OCI-LY3 (cell line): ENCODE measurements at regions not wholly inside any gene's neighbourhood (a gene's known extent, or its start where the extent isn't known, plus 50 kb on each side); places are given as distances from the start of the nearest gene placed in this dataset.

Source experiments
- H2AFZ ChIP-seq: fragments of 200-600, 300-600 bp; shearing (Covaris generic); 2 replicates; pipeline ENCODE4 v1.6.0; 2014; ENCODE audit warnings: antibody characterized with exemption, low read depth, low read length
- H3K27ac ChIP-seq: fragments of 200-600, 300-600 bp; sonication (generic); 2 replicates; pipeline ENCODE4 v1.5.1; 2014; ENCODE audit warnings: mild to moderate bottlenecking, low read length, moderate library complexity, mixed read lengths
- H3K27me3 ChIP-seq: fragments of 200-600, 300-600 bp; sonication (generic); 2 replicates; pipeline ENCODE4 v1.6.1; 2014; ENCODE audit warnings: low read depth, low read length, mixed read lengths
- H3K36me3 ChIP-seq: fragments of 200-600, 300-600 bp; sonication (generic); replicated peaks from 2 replicates; pipeline ENCODE3; 2014; ENCODE audit warnings: low read depth, low read length, mixed read lengths
- H3K4me1 ChIP-seq: fragments of 300-600, 200-600 bp; sonication (generic); 2 replicates; pipeline ENCODE4 v1.6.1; 2014; ENCODE audit warnings: low read length, mixed read lengths
- H3K4me2 ChIP-seq: fragments of 200-600, 300-600 bp; sonication (generic); 2 replicates; pipeline ENCODE4 v1.6.1; 2014; ENCODE audit warnings: low read length, mixed read lengths
- H3K4me3 ChIP-seq: fragments of 300-600, 200-600 bp; sonication (generic); 2 replicates; pipeline ENCODE4 v1.5.1; 2014; ENCODE audit warnings: antibody characterized with exemption, mild to moderate bottlenecking, low read length, moderate library complexity
- H3K79me2 ChIP-seq: fragments of 300-600, 200-600 bp; shearing (Covaris generic); 2 replicates; pipeline ENCODE4 v1.6.1; 2014; ENCODE audit warnings: mild to moderate bottlenecking, low read length, mixed read lengths
- H3K9ac ChIP-seq: fragments of 300-600, 200-600 bp; shearing (Covaris generic); 2 replicates; pipeline ENCODE4 v1.6.0; 2014; ENCODE audit warnings: mild to moderate bottlenecking, low read length, moderate library complexity
- H3K9me3 ChIP-seq: fragments of 200-600, 300-600 bp; shearing (Covaris generic); 2 replicates; pipeline ENCODE4 v1.6.1; 2014; ENCODE audit warnings: low read length, mixed read lengths; ENCODE audit not compliant: insufficient read depth
- H4K20me1 ChIP-seq: fragments of 200-600, 300-600 bp; sonication (generic); 2 replicates; pipeline ENCODE4 v1.6.1; 2016; ENCODE audit warnings: low read length, mixed read lengths; ENCODE audit not compliant: insufficient read depth
- CTCF ChIP-seq: fragments of 200-600, 300-600 bp; sonication (generic); IDR thresholded peaks from 2 replicates; pipeline ENCODE4 v1.5.1; 2014; ENCODE audit warnings: antibody characterized with exemption, low read length, low read depth
- EZH2phosphoT487 ChIP-seq: fragments of 200-600 bp; shearing (Covaris generic); IDR thresholded peaks from 2 replicates; pipeline ENCODE4 v1.6.1; 2018; ENCODE audit warnings: antibody characterized with exemption, mixed run types, low read depth

DNA sequence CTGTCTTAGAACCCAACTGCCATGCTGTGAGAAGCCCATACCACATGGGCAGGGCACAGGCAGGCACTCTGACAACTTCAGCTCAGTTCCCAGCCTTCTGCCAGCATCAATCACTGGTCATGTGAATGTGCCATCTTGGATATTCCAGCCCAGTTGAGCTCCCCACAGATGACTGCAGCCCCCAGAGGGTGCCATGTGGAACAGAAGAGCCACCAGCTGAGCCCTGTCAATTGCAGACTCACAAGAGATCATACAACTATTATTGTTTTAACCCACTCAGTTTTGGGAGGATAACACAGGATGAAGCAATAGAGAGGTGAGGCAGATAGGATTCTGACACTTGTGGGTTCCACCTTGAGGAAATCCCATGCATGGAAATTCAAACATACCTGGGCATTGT, 78.4 kb upstream of the ZBTB40 start:
- no peak overlapping the region for H3K27ac ChIP-seq
- H3K4me3 ChIP-seq, result no peak overlapping the region
- no peaks in the 10 kb centered on the region for H3K9me3 ChIP-seq
- H3K4me2 ChIP-seq, result no peak overlapping the region
- H3K27me3 ChIP-seq, result no peaks in the 10 kb centered on the region
- no peaks in the 10 kb centered on the region for H4K20me1 ChIP-seq
- no peak overlapping the region for H3K9ac ChIP-seq
- TF ChIP-seq EZH2phosphoT487 (no peak), CTCF (no peak)
- no peak overlapping the region for H2AFZ ChIP-seq
- no peaks in the 10 kb centered on the region for H3K4me1 ChIP-seq
- H3K79me2 ChIP-seq, result no peaks in the 10 kb centered on the region
- no peaks in the 10 kb centered on the region for H3K36me3 ChIP-seq

DNA sequence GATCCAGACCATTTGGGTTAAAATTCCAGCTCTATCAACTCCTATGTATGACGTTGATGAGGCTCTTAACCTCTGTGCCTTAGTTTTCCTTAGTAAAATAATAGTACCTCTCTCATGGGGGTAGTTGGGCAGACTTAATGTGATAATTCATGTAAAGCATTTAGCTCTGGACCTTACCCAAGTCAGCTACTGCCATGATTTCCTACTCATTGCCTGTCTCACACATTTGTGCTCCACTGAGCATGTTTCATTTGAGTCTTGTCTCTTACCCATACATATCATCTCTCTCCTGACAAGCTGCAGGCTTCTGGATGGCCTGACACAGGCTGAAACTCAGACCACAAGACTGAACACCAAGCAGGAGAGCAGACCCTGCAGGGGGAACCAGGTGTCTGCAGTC, 77.7 kb upstream of the ZBTB40 start:
- Histone ChIP-seq H3K9me3 (no peaks in the 10 kb centered on the region), H2AFZ (no peak overlapping the region), H3K4me1 (no peaks in the 10 kb centered on the region), H3K36me3 (no peaks in the 10 kb centered on the region), H3K9ac (no peak overlapping the region), H3K27ac (no peak overlapping the region), H4K20me1 (no peaks in the 10 kb centered on the region), H3K79me2 (no peaks in the 10 kb centered on the region), H3K4me2 (no peak overlapping the region), H3K4me3 (no peak overlapping the region), H3K27me3 (no peaks in the 10 kb centered on the region)
- TF ChIP-seq CTCF (no peak), EZH2phosphoT487 (no peak)

DNA sequence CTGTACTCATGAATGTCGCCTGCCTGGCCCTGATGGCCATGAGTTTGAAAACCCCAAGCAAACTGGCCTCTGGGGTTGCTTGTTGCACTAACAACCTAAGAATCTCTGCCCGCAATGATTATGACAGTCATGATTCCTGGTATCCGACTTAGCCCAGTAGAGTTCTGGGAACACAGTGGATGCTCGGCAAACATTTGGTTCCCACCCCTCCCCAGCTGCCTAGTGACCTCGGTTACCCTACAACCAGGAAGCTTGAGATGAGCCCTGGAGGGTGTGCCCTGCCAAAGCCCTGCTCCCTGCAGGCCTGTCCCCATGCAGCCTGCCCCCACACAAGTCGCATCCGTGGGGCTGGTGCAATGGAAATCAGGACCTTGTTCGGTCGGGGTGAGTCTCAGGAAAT, 76.0 kb upstream of the ZBTB40 start:
- no peak overlapping the region for H2AFZ ChIP-seq
- no peak overlapping the region for H3K4me2 ChIP-seq
- no peaks in the 10 kb centered on the region for H3K9me3 ChIP-seq
- no peak overlapping the region for H3K9ac ChIP-seq
- no peaks in the 10 kb centered on the region for H3K4me1 ChIP-seq
- H3K36me3 ChIP-seq, result no peaks in the 10 kb centered on the region
- H3K27ac ChIP-seq, result no peak overlapping the region
- TF ChIP-seq EZH2phosphoT487, result no peak
- no peak for TF ChIP-seq CTCF
- H3K27me3 ChIP-seq, result no peaks in the 10 kb centered on the region
- no peaks in the 10 kb centered on the region for H4K20me1 ChIP-seq
- no peaks in the 10 kb centered on the region for H3K79me2 ChIP-seq
- H3K4me3 ChIP-seq, result no peak overlapping the region

DNA sequence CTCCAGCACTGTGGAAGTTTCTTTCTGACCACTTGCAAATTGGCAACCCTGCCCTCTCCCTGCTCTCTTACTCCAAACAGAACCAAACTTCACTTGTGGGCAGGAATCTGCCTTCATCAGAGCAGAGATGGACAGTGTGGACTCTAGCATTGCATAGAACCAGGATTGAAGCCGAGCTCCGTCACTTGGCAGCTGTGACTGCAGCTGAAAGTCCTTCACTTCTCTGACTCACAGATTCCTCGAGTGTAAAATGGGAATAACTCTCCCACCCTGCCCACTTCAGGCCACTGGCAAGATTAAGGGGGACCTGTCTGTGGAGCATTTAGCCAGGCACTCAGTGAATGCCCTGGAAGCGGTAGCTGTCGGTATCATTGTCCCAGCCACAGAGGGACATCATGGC, 75.7 kb upstream of the ZBTB40 start:
- no peaks in the 10 kb centered on the region for H3K9me3 ChIP-seq
- no peaks in the 10 kb centered on the region for H4K20me1 ChIP-seq
- no peaks in the 10 kb centered on the region for H3K27me3 ChIP-seq
- TF ChIP-seq CTCF (no peak), EZH2phosphoT487 (no peak)
- no peak overlapping the region for H3K27ac ChIP-seq
- no peak overlapping the region for H3K4me3 ChIP-seq
- no peaks in the 10 kb centered on the region for H3K79me2 ChIP-seq
- H3K4me1 ChIP-seq, result no peaks in the 10 kb centered on the region
- no peak overlapping the region for H2AFZ ChIP-seq
- no peak overlapping the region for H3K9ac ChIP-seq
- H3K4me2 ChIP-seq, result no peak overlapping the region
- no peaks in the 10 kb centered on the region for H3K36me3 ChIP-seq
